Esophagus squamous epithelium (tissue), 4 donors: ENCODE measurements at regions not wholly inside any gene's neighbourhood (a gene's known extent, or its start where the extent isn't known, plus 50 kb on each side); places are given as distances from the start of the nearest gene placed in this dataset.

ENCODE experiments used
- CTCF ChIP-seq, 6 experiments: fragments of 450-650 bp in 4 of 6; fragments of 200-600 bp in 2 of 6; sonication (generic) in 2 of 6; IDR thresholded peaks; one replicate each; pipeline ENCODE4 v1.5.1; 2016 to 2019; ENCODE audit warnings: antibody characterized with exemption in 6 of 6, mild to moderate bottlenecking in 4 of 6, moderate library complexity in 4 of 6
- POLR2A ChIP-seq, 4 donors: fragments of 450-650 bp; IDR thresholded peaks; one replicate each; pipeline ENCODE4 v1.6.1; 2017; ENCODE audit warnings: antibody characterized with exemption in 4 of 4, mild to moderate bottlenecking in 4 of 4, moderate library complexity in 3 of 4

GRCh38 chr6:164436976-164437375, 872.4 kb downstream of the C6orf118 start:
- TF ChIP-seq CTCF (IDR thresholded peaks at IDR 0.05) (no peak), POLR2A (IDR thresholded peaks at IDR 0.05) (no peak)
